OCI-LY7 (cell line): ENCODE measurements at regions not wholly inside any gene's neighbourhood (a gene's known extent, or its start where the extent isn't known, plus 50 kb on each side); places are given as distances from the start of the nearest gene placed in this dataset.
A peak's percentile ranks its signal among the peaks of the same experiment; 100 is the strongest.

Experiments
- BruUV-seq: library from RNA; stranded (reverse); fragments of 400-500 nt; replicated peaks from 2 replicates; lab custom pipeline; 2021; lab: Mats Ljungman, UMichigan
- CTCF ChIA-PET: fragments of 300-600 bp; sonication (Branson Sonifier 250); formaldehyde crosslinking; loops from one replicate; lab custom pipeline; 2022; ENCODE audit warnings: antibody characterized with exemption; ENCODE audit not compliant: unreplicated experiment; lab: Charles Lee
- POLR2A ChIA-PET: fragments of 300-600 bp; sonication (Branson Sonifier 250); formaldehyde crosslinking; loops from one replicate; lab custom pipeline; 2022; ENCODE audit warnings: antibody characterized with exemption; lab: Charles Lee
- DNase-seq: peaks from one replicate; pipeline ENCODE4 v3.0.0-alpha.2; 2015; ENCODE audit warnings: low spot score
- H2AFZ ChIP-seq: fragments of 200-600 bp; sonication (generic), shearing (Covaris generic); 2 replicates; pipeline ENCODE4 v1.6.1; 2014; ENCODE audit warnings: mild to moderate bottlenecking, antibody characterized with exemption, low read length, moderate library complexity
- H3K27ac ChIP-seq: fragments of 200-600 bp; sonication (generic); 2 replicates; pipeline ENCODE4 v1.5.1; 2014; ENCODE audit warnings: mixed run types, low read depth, mild to moderate bottlenecking, moderate library complexity, low read length, inconsistent platforms; ENCODE audit not compliant: poor library complexity, severe bottlenecking
- H3K36me3 ChIP-seq: fragments of 200-600 bp; sonication (generic); 2 replicates; pipeline ENCODE4 v1.6.1; 2014; ENCODE audit warnings: mild to moderate bottlenecking, antibody characterized with exemption, low read length, moderate library complexity, mixed read lengths; ENCODE audit not compliant: insufficient read depth
- H3K4me1 ChIP-seq: fragments of 200-600 bp; sonication (generic); 2 replicates; pipeline ENCODE4 v1.5.1; 2014; ENCODE audit warnings: mild to moderate bottlenecking, low read length; ENCODE audit not compliant: insufficient read depth, poor library complexity, severe bottlenecking
- H3K4me2 ChIP-seq: fragments of 200-600 bp; sonication (generic); 2 replicates; pipeline ENCODE4 v1.6.1; 2014; ENCODE audit warnings: mild to moderate bottlenecking, low read length
- H3K4me3 ChIP-seq: fragments of 200-600 bp; sonication (generic); 2 replicates; pipeline ENCODE4 v1.5.1; 2014; ENCODE audit warnings: mild to moderate bottlenecking, low read depth, low read length; ENCODE audit not compliant: poor library complexity, severe bottlenecking
- H3K79me2 ChIP-seq: fragments of 200-600 bp; sonication (generic); 2 replicates; pipeline ENCODE4 v1.6.1; 2016; ENCODE audit warnings: low read depth, mild to moderate bottlenecking, low read length, moderate library complexity, mixed read lengths; ENCODE audit not compliant: insufficient read depth
- H3K9me2 ChIP-seq: fragments of 200-600 bp; sonication (generic); 2 replicates; pipeline ENCODE4 v1.6.1; 2016; ENCODE audit warnings: mild to moderate bottlenecking, low read length, mixed read lengths; ENCODE audit not compliant: insufficient read depth
- H3K9me3 ChIP-seq: fragments of 200-600 bp; sonication (generic); 2 replicates; pipeline ENCODE4 v1.6.1; 2014; ENCODE audit warnings: mild to moderate bottlenecking, mixed run types, low read length, mixed read lengths
- H4K20me1 ChIP-seq: fragments of 200-600 bp; sonication (generic); 2 replicates; pipeline ENCODE4 v1.6.1; 2014; ENCODE audit warnings: mild to moderate bottlenecking, antibody characterized with exemption, low read length, moderate library complexity, mixed read lengths; ENCODE audit not compliant: insufficient read depth
- EZH2phosphoT487 ChIP-seq: fragments of 200-600 bp; sonication (generic); IDR thresholded peaks from 2 replicates; pipeline ENCODE4 v1.6.1; 2018; ENCODE audit warnings: low read depth, borderline replicate concordance, mild to moderate bottlenecking, mixed run types, antibody characterized with exemption, low read length, moderate library complexity, mixed read lengths
- intact Hi-C: fragments of 100-400 bp; cut with micrococcal nuclease; formaldehyde crosslinking; loops from one replicate; pipeline ENCODE4 v1.10.0; 2022; ENCODE audit not compliant: unreplicated experiment
- TF ChIP-seq, protein P1 (sequence below): fragments of 200-600 bp; sonication (generic); conservative IDR thresholded peaks from 2 replicates; pipeline ENCODE4 v1.5.1; 2014; ENCODE audit warnings: mild to moderate bottlenecking, antibody characterized with exemption, low read length, moderate library complexity, mixed read lengths

- Histone ChIP-seq H3K4me1 (peaks cover 26% of the 10 kb centered on the region), H3K36me3 (peaks cover 66% of the 10 kb centered on the region), H2AFZ (no peak overlapping the region), H3K9me2 (no peaks in the 10 kb centered on the region), H4K20me1 (no peaks in the 10 kb centered on the region), H3K4me2 (no peak overlapping the region), H3K27ac (no peak overlapping the region), H3K4me3 (no peak overlapping the region), H3K9me3 (peaks cover 60% of the 10 kb centered on the region), H3K79me2 (peaks cover 12% of the 10 kb centered on the region; the same call in 1 of the 2 replicates)
- no TSS peak for BruUV-seq
- ChIA-PET CTCF (no interaction called here), POLR2A (no interaction called here)
- DNase-seq, result no peak
- TF ChIP-seq, protein P1, sequence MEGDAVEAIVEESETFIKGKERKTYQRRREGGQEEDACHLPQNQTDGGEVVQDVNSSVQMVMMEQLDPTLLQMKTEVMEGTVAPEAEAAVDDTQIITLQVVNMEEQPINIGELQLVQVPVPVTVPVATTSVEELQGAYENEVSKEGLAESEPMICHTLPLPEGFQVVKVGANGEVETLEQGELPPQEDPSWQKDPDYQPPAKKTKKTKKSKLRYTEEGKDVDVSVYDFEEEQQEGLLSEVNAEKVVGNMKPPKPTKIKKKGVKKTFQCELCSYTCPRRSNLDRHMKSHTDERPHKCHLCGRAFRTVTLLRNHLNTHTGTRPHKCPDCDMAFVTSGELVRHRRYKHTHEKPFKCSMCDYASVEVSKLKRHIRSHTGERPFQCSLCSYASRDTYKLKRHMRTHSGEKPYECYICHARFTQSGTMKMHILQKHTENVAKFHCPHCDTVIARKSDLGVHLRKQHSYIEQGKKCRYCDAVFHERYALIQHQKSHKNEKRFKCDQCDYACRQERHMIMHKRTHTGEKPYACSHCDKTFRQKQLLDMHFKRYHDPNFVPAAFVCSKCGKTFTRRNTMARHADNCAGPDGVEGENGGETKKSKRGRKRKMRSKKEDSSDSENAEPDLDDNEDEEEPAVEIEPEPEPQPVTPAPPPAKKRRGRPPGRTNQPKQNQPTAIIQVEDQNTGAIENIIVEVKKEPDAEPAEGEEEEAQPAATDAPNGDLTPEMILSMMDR, result no peak
- no peak for TF ChIP-seq EZH2phosphoT487
- intact Hi-C loops, result no loop called here
Measured at GRCh38 chr3:104514371-104514770, 852.3 kb upstream of the ALCAM start.

DNA sequence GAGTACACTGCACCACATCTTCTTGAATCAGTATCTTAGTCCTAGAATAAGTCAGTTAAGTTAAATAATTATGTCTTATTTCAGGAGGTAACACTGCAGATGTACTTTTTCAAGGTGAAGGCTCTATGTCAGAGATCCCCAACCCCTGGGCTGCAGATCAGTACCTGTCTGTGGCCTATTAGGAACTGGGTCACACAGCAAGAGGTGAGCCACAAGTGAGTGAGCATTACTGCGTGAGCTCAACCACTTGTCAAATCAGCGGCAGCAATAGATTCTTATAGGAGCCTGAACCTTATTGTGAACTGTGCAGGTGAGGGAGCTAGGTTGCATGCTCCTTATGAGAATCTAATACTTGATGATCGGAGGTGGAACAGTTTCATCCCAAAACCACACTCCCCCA lies 851.9 kb upstream of the ALCAM start:
- intact Hi-C loops, result no loop called here

GRCh38 chr3:104519068-104519467 lies 847.6 kb upstream of the ALCAM start:
- POLR2A ChIA-PET, result interaction anchor here (0.7 to 2.3 kb wide), 6 partner anchors 11 to 1429 kb away, joined by 3 to 14 read pairs (median 4); no protein-coding TSS in a partner anchor

More for the DNA sequence above, 851.9 kb upstream of the ALCAM start:
- Histone ChIP-seq H3K9me2 (no peaks in the 10 kb centered on the region), H3K4me3 (no peak overlapping the region), H4K20me1 (no peaks in the 10 kb centered on the region), H3K4me2 (no peak overlapping the region), H3K4me1 (peaks cover 30% of the 10 kb centered on the region), H2AFZ (no peak overlapping the region), H3K36me3 (peaks cover 66% of the 10 kb centered on the region), H3K9me3 (peaks cover 60% of the 10 kb centered on the region), H3K79me2 (peaks cover 12% of the 10 kb centered on the region; the same call in 1 of the 2 replicates), H3K27ac (no peak overlapping the region)
- BruUV-seq, result no TSS peak
- ChIA-PET POLR2A (no interaction called here), CTCF (no interaction called here)
- DNase-seq, result no peak
- TF ChIP-seq, protein P1, result no peak
- no peak for TF ChIP-seq EZH2phosphoT487

More at GRCh38 chr3:104519068-104519467, 847.6 kb upstream of the ALCAM start:
- peak overlapping the region; percentile 61 for H3K4me2 ChIP-seq
- H3K27ac ChIP-seq, result peak overlapping the region; percentile 96
- H2AFZ ChIP-seq, result peak overlapping the region; percentile 94
- peaks cover 33% of the 10 kb centered on the region; the same call in 1 of the 2 replicates for H3K79me2 ChIP-seq
- no TSS peak for BruUV-seq
- TF ChIP-seq EZH2phosphoT487, result no peak
- TF ChIP-seq, protein P1, result no peak
- peaks cover 52% of the 10 kb centered on the region for H3K36me3 ChIP-seq
- DNase-seq, result no peak
- intact Hi-C loops, result no loop called here
- CTCF ChIA-PET, result no interaction called here
- peaks cover 60% of the 10 kb centered on the region for H3K4me1 ChIP-seq
- no peaks in the 10 kb centered on the region for H3K9me2 ChIP-seq
- peak overlapping the region; percentile 44 for H3K4me3 ChIP-seq
- H4K20me1 ChIP-seq, result no peaks in the 10 kb centered on the region
- H3K9me3 ChIP-seq, result peaks cover 42% of the 10 kb centered on the region
